ENCODE measurements at regions not wholly inside any gene's neighbourhood (a gene's known extent, or its start where the extent isn't known, plus 50 kb on each side); places are given as distances from the start of the nearest gene placed in this dataset.

- no peak for TF ChIP-seq CTCF (IDR thresholded peaks at IDR 0.05; ENCODE audit: low read depth, low read length)
- TF ChIP-seq MYC (IDR thresholded peaks at IDR 0.05; ENCODE audit: low read depth, low read length): no peak
- TF ChIP-seq MAX (IDR thresholded peaks at IDR 0.05; ENCODE audit: low read depth, low read length): no peak
- no peak for TF ChIP-seq POLR2A (IDR thresholded peaks at IDR 0.05; ENCODE audit: extremely low read depth, insufficient read length)
- no peak overlapping the region for H3K4me3 ChIP-seq (ENCODE audit: low read depth, low read length)
- no peak for DNase-seq (ENCODE audit: low read depth)
Measured at GRCh38 chr1:215003686-215004085, 78.9 kb upstream of the KCNK2 start.

GRCh38 chr1:215004121-215004827 is 78.3 kb upstream of the KCNK2 start:
- TF ChIP-seq CTCF (IDR thresholded peaks at IDR 0.05; ENCODE audit: low read depth, low read length) (no peak), POLR2A (IDR thresholded peaks at IDR 0.05; ENCODE audit: extremely low read depth, insufficient read length) (no peak), MYC (IDR thresholded peaks at IDR 0.05; ENCODE audit: low read depth, low read length) (no peak), MAX (IDR thresholded peaks at IDR 0.05; ENCODE audit: low read depth, low read length) (no peak)
- DNase-seq (ENCODE audit: low read depth): no peak
- no peak overlapping the region for H3K4me3 ChIP-seq (ENCODE audit: low read depth, low read length)

GRCh38 chr1:215005078-215005477 is 77.5 kb upstream of the KCNK2 start:
- no peak for DNase-seq (ENCODE audit: low read depth)
- no peak overlapping the region for H3K4me3 ChIP-seq (ENCODE audit: low read depth, low read length)
- TF ChIP-seq MAX (IDR thresholded peaks at IDR 0.05; ENCODE audit: low read depth, low read length) (no peak), MYC (IDR thresholded peaks at IDR 0.05; ENCODE audit: low read depth, low read length) (no peak), POLR2A (IDR thresholded peaks at IDR 0.05; ENCODE audit: extremely low read depth, insufficient read length) (no peak), CTCF (IDR thresholded peaks at IDR 0.05; ENCODE audit: low read depth, low read length) (no peak)

- TF ChIP-seq MYC (IDR thresholded peaks at IDR 0.05; ENCODE audit: low read depth, low read length): no peak
- no peak for TF ChIP-seq CTCF (IDR thresholded peaks at IDR 0.05; ENCODE audit: low read depth, low read length)
- TF ChIP-seq POLR2A (IDR thresholded peaks at IDR 0.05; ENCODE audit: extremely low read depth, insufficient read length): no peak
- TF ChIP-seq MAX (IDR thresholded peaks at IDR 0.05; ENCODE audit: low read depth, low read length): no peak
- DNase-seq (ENCODE audit: low read depth): no peak
- H3K4me3 ChIP-seq (ENCODE audit: low read depth, low read length): no peak overlapping the region
Measured at GRCh38 chr1:215005656-215006345, 76.7 kb upstream of the KCNK2 start.

- no peak overlapping the region for H3K4me3 ChIP-seq (ENCODE audit: low read depth, low read length)
- TF ChIP-seq MYC (IDR thresholded peaks at IDR 0.05; ENCODE audit: low read depth, low read length): no peak
- TF ChIP-seq CTCF (IDR thresholded peaks at IDR 0.05; ENCODE audit: low read depth, low read length): no peak
- TF ChIP-seq POLR2A (IDR thresholded peaks at IDR 0.05; ENCODE audit: extremely low read depth, insufficient read length): no peak
- TF ChIP-seq MAX (IDR thresholded peaks at IDR 0.05; ENCODE audit: low read depth, low read length): no peak
- no peak for DNase-seq (ENCODE audit: low read depth)
Measured at GRCh38 chr1:215007880-215008279, 74.7 kb upstream of the KCNK2 start.
